ENCODE measurements at regions not wholly inside any gene's neighbourhood (a gene's known extent, or its start where the extent isn't known, plus 50 kb on each side); places are given as distances from the start of the nearest gene placed in this dataset.

DNA sequence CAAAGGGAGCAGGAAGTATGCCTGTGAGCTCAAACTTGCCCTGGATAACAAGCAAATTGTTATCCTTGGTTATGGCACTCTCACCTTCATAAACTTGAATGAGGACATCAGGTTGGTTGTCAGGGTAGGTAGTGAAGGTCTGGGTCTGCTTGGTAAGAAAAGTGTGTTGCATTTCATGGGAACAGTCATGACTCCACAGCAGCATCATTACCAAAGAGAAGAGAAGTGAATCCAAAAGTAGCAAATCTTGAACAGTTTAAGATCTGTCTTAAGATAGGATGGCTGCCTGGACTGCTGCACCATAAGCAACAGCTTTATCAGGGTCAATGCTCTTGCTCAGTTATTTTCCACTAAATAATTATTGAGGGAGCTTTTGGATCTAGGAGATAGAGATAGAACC, 350.7 kb upstream of the MAP2 start:
- Histone ChIP-seq H3K9me3 (ENCODE audit: low read depth) (no peaks in the 10 kb centered on the region), H3K27me3 (no peaks in the 10 kb centered on the region), H3K4me2 (no peak overlapping the region), H2AFZ (no peak overlapping the region), H3K36me3 (replicated peaks; ENCODE audit: insufficient read depth, low read depth) (no peaks in the 10 kb centered on the region), H3K27ac (no peak overlapping the region), H4K20me1 (ENCODE audit: insufficient read depth, poor library complexity, severe bottlenecking) (no peaks in the 10 kb centered on the region), H3K79me2 (no peaks in the 10 kb centered on the region), H3K4me3 (no peak overlapping the region), H3K9me2 (replicated peaks; ENCODE audit: insufficient read depth) (no peaks in the 10 kb centered on the region), H3K4me1 (ENCODE audit: insufficient read depth) (no peaks in the 10 kb centered on the region)
- DNase-seq (ENCODE audit: low spot score) = no peak
- TF ChIP-seq EZH2phosphoT487 (IDR thresholded peaks at IDR 0.05; ENCODE audit: low read depth, severe bottlenecking, unreplicated experiment) = no peak
- TF ChIP-seq, protein P1, sequence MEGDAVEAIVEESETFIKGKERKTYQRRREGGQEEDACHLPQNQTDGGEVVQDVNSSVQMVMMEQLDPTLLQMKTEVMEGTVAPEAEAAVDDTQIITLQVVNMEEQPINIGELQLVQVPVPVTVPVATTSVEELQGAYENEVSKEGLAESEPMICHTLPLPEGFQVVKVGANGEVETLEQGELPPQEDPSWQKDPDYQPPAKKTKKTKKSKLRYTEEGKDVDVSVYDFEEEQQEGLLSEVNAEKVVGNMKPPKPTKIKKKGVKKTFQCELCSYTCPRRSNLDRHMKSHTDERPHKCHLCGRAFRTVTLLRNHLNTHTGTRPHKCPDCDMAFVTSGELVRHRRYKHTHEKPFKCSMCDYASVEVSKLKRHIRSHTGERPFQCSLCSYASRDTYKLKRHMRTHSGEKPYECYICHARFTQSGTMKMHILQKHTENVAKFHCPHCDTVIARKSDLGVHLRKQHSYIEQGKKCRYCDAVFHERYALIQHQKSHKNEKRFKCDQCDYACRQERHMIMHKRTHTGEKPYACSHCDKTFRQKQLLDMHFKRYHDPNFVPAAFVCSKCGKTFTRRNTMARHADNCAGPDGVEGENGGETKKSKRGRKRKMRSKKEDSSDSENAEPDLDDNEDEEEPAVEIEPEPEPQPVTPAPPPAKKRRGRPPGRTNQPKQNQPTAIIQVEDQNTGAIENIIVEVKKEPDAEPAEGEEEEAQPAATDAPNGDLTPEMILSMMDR (IDR thresholded peaks at IDR 0.05; ENCODE audit: poor library complexity) = no peak
- no peak for TF ChIP-seq EZH2 (IDR thresholded peaks at IDR 0.05; ENCODE audit: borderline replicate concordance)

DNA sequence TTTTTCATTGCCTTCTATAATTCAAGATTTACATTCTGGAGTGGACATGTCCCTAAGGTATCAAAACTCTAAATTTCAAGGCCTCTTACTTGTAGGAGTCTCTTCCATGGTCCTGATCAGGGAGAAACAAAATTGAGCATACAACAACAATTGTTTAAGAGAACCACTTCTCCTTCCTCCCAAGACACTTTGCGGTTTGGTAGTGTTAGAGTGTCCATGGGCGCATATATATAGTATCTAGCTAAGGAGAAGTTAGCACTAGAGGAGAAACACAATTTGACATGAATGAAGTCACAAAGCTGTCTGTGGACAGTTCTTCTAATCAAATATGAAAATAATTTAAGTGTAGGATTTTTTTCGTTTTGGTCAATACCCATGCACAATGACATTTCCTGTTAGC, 349.1 kb upstream of the MAP2 start:
- TF ChIP-seq EZH2phosphoT487 (IDR thresholded peaks at IDR 0.05; ENCODE audit: low read depth, severe bottlenecking, unreplicated experiment) = no peak
- Histone ChIP-seq H3K4me3 (no peak overlapping the region), H3K9me3 (ENCODE audit: low read depth) (no peaks in the 10 kb centered on the region), H3K4me2 (no peak overlapping the region), H3K36me3 (replicated peaks; ENCODE audit: insufficient read depth, low read depth) (no peaks in the 10 kb centered on the region), H2AFZ (no peak overlapping the region), H3K9me2 (replicated peaks; ENCODE audit: insufficient read depth) (no peaks in the 10 kb centered on the region), H3K27me3 (no peaks in the 10 kb centered on the region), H3K79me2 (no peaks in the 10 kb centered on the region), H3K27ac (no peak overlapping the region), H3K4me1 (ENCODE audit: insufficient read depth) (no peaks in the 10 kb centered on the region), H4K20me1 (ENCODE audit: insufficient read depth, poor library complexity, severe bottlenecking) (no peaks in the 10 kb centered on the region)
- WGBS (ENCODE audit: low lambda C conversion rate, missing lambda C conversion rate) = 97% methylated on average over 3 of the region's 3 CpGs
- no peak for DNase-seq (ENCODE audit: low spot score)

DNA sequence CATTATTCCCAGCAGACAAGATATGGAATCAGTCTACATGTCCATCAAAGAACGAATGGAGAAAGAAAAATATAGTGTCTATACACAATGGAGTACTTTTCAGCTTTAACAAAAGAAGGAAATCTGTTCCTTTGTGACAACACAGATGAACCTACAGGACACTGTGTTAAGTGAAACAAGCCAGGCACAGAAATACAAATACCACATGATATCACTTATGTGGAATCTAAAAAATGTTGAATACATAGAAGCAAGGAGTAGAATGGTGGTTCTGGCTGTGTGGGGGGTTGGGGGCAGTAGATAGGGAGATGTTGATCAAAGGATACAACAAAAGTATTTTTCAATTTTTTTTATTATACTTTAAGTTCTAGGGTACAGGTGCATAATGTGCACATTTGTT, 347.7 kb upstream of the MAP2 start:
- no peaks in the 10 kb centered on the region for H3K9me3 ChIP-seq (ENCODE audit: low read depth)
- TF ChIP-seq EZH2 (IDR thresholded peaks at IDR 0.05; ENCODE audit: borderline replicate concordance) (no peak), EZH2phosphoT487 (IDR thresholded peaks at IDR 0.05; ENCODE audit: low read depth, severe bottlenecking, unreplicated experiment) (no peak)
- TF ChIP-seq, protein P1 (IDR thresholded peaks at IDR 0.05; ENCODE audit: poor library complexity) = no peak

DNA sequence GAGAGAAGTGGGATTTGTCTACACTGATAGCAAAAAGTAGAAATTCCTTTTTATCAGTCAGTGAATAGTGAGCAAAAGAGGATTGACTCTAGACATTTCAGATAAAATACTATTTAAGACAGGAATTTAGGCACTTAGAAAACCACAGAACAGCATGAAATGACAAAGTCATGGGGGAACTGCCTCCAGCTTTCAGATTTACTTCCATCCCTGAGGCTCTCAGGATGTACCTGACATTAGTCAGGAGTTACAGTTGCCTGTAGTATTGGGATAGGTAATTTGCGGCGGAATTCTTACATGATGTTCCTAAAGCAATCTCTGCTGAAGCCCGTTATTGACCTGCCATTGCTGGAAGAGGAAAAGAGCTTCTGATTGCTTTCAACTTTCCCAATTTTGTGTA, 337.1 kb upstream of the MAP2 start:
- no peaks in the 10 kb centered on the region for H3K27me3 ChIP-seq
- TF ChIP-seq EZH2 (IDR thresholded peaks at IDR 0.05; ENCODE audit: borderline replicate concordance) (no peak), EZH2phosphoT487 (IDR thresholded peaks at IDR 0.05; ENCODE audit: low read depth, severe bottlenecking, unreplicated experiment) (no peak)
- TF ChIP-seq, protein P1 (IDR thresholded peaks at IDR 0.05; ENCODE audit: poor library complexity) = no peak
- H3K9me3 ChIP-seq (ENCODE audit: low read depth) = no peaks in the 10 kb centered on the region
- no peak overlapping the region for H3K27ac ChIP-seq
- H3K9me2 ChIP-seq (replicated peaks; ENCODE audit: insufficient read depth) = no peaks in the 10 kb centered on the region
- H3K79me2 ChIP-seq = no peaks in the 10 kb centered on the region
- no peak for DNase-seq (ENCODE audit: low spot score)
- no peaks in the 10 kb centered on the region for H4K20me1 ChIP-seq (ENCODE audit: insufficient read depth, poor library complexity, severe bottlenecking)
- no peaks in the 10 kb centered on the region for H3K4me1 ChIP-seq (ENCODE audit: insufficient read depth)
- no peak overlapping the region for H3K4me2 ChIP-seq
- no peak overlapping the region for H3K4me3 ChIP-seq
- H2AFZ ChIP-seq = no peak overlapping the region
- no peaks in the 10 kb centered on the region for H3K36me3 ChIP-seq (replicated peaks; ENCODE audit: insufficient read depth, low read depth)
- 78% methylated on average over 3 of the region's 3 CpGs for WGBS (ENCODE audit: low lambda C conversion rate, missing lambda C conversion rate)

More for the DNA sequence above, 347.7 kb upstream of the MAP2 start:
- H3K4me1 ChIP-seq (ENCODE audit: insufficient read depth) = no peaks in the 10 kb centered on the region
- no peak overlapping the region for H3K4me3 ChIP-seq
- no peaks in the 10 kb centered on the region for H4K20me1 ChIP-seq (ENCODE audit: insufficient read depth, poor library complexity, severe bottlenecking)
- no peak overlapping the region for H2AFZ ChIP-seq
- H3K9me2 ChIP-seq (replicated peaks; ENCODE audit: insufficient read depth) = no peaks in the 10 kb centered on the region
- no peak overlapping the region for H3K4me2 ChIP-seq
- no peaks in the 10 kb centered on the region for H3K36me3 ChIP-seq (replicated peaks; ENCODE audit: insufficient read depth, low read depth)
- DNase-seq (ENCODE audit: low spot score) = no peak
- H3K27ac ChIP-seq = no peak overlapping the region
- no peaks in the 10 kb centered on the region for H3K79me2 ChIP-seq
- no peaks in the 10 kb centered on the region for H3K27me3 ChIP-seq
- 69% methylated on average over 1 of the region's 1 CpG for WGBS (ENCODE audit: low lambda C conversion rate, missing lambda C conversion rate)
